ENCODE measurements at regions not wholly inside any gene's neighbourhood (a gene's known extent, or its start where the extent isn't known, plus 50 kb on each side); places are given as distances from the start of the nearest gene placed in this dataset.

DNA sequence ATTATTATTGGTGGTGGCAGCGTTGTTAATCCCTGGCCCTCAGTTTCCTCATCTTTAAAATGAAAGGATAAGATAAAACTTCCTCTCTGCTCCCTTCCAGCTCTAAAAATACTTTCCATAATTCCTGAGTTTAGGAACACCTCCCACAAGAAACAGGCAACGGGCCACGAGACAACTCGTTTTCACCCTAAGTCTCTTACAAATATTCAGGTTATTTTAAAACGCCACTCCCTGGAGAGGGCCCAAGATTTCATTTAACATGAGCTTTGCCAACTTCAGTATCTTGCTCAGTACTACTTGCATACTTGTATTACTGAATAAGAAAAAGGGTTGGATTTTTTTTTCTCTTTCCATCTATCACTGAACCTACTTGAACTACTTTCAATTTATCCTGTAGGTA lies 611.1 kb upstream of the FANCL start:
- H3K4me1 ChIP-seq, result no peaks in the 10 kb centered on the region
- intact Hi-C loops (cut with DNase I), result no loop called here
- 66 to 76% (median 76%) methylated on average over 5 of the region's 5 CpGs for WGBS, 3 donors
- no peak for DNase-seq
- H3K4me3 ChIP-seq, result no peak overlapping the region
- ATAC-seq, result no peak
- no peak overlapping the region for H3K27ac ChIP-seq
- no peaks in the 10 kb centered on the region for H3K9me3 ChIP-seq
- TF ChIP-seq, protein P1, sequence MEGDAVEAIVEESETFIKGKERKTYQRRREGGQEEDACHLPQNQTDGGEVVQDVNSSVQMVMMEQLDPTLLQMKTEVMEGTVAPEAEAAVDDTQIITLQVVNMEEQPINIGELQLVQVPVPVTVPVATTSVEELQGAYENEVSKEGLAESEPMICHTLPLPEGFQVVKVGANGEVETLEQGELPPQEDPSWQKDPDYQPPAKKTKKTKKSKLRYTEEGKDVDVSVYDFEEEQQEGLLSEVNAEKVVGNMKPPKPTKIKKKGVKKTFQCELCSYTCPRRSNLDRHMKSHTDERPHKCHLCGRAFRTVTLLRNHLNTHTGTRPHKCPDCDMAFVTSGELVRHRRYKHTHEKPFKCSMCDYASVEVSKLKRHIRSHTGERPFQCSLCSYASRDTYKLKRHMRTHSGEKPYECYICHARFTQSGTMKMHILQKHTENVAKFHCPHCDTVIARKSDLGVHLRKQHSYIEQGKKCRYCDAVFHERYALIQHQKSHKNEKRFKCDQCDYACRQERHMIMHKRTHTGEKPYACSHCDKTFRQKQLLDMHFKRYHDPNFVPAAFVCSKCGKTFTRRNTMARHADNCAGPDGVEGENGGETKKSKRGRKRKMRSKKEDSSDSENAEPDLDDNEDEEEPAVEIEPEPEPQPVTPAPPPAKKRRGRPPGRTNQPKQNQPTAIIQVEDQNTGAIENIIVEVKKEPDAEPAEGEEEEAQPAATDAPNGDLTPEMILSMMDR (IDR thresholded peaks at IDR 0.05), result no peak
- no peaks in the 10 kb centered on the region for H3K27me3 ChIP-seq (ENCODE audit: insufficient read depth in 3 of 3, low read length in 2 of 3)
- H3K36me3 ChIP-seq (ENCODE audit: insufficient read depth in 1 of 2, low read depth in 1 of 2), result no peaks in the 10 kb centered on the region

DNA sequence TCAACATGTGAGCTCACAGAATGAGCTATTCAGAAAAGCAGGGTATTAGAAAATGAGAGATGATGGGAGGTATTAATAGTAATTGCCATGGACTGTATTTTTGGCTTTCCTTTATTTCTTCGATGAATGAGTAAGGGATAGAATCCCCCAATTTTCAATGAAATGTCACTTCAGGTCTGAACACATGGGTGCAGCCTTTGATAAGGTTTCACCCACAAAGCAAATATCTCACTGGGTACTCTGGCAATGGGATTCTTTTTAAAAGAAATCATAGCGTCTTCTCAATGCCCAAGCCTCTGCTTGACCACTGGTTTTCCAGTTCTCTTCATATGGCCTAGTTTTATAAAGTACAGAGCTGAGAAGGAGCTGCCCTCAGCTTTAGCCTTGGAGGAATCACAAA lies 610.5 kb upstream of the FANCL start:
- H3K27ac ChIP-seq, result no peak overlapping the region
- no peaks in the 10 kb centered on the region for H3K36me3 ChIP-seq (ENCODE audit: insufficient read depth in 1 of 2, low read depth in 1 of 2)
- DNase-seq, result no peak
- H3K9me3 ChIP-seq, result no peaks in the 10 kb centered on the region
- H3K27me3 ChIP-seq (ENCODE audit: insufficient read depth in 3 of 3, low read length in 2 of 3), result no peaks in the 10 kb centered on the region
- H3K4me3 ChIP-seq, result no peak overlapping the region
- 58 to 68% (median 66%) methylated on average over 2 of the region's 2 CpGs for WGBS, 3 donors
- H3K4me1 ChIP-seq, result no peaks in the 10 kb centered on the region
- ATAC-seq, result no peak
- TF ChIP-seq, protein P1 (IDR thresholded peaks at IDR 0.05), result no peak
- intact Hi-C loops (cut with DNase I), result no loop called here

DNA sequence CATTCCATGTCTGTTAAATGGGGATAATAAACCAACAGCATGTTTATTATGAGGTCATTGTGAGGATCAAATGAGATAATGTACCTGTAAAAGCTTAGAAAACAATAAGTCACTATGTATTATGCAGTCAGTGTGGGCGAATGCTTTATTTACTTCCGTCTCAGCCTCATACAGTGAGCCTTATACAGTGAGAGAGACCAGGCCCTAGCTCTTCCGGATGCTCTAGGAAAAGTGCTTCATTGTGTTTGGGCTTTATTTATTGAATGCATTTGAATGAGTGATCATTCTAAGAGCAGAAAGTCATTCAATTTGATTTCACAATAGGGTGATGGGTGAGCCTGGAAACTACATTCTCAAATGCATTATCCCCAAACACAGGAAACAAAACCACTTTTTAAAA lies 603.9 kb upstream of the FANCL start:
- ATAC-seq (no peak), DNase-seq (no peak)
- TF ChIP-seq, protein P1 (IDR thresholded peaks at IDR 0.05), result no peak
- Histone ChIP-seq H3K4me1 (no peaks in the 10 kb centered on the region), H3K27ac (no peak overlapping the region), H3K36me3 (ENCODE audit: insufficient read depth in 1 of 2, low read depth in 1 of 2) (no peaks in the 10 kb centered on the region), H3K9me3 (no peaks in the 10 kb centered on the region), H3K27me3 (ENCODE audit: insufficient read depth in 3 of 3, low read length in 2 of 3) (no peaks in the 10 kb centered on the region), H3K4me3 (no peak overlapping the region)
- intact Hi-C loops (cut with DNase I), result no loop called here
- 81 to 84% (median 82%) methylated on average over 3 of the region's 3 CpGs for WGBS, 3 donors

DNA sequence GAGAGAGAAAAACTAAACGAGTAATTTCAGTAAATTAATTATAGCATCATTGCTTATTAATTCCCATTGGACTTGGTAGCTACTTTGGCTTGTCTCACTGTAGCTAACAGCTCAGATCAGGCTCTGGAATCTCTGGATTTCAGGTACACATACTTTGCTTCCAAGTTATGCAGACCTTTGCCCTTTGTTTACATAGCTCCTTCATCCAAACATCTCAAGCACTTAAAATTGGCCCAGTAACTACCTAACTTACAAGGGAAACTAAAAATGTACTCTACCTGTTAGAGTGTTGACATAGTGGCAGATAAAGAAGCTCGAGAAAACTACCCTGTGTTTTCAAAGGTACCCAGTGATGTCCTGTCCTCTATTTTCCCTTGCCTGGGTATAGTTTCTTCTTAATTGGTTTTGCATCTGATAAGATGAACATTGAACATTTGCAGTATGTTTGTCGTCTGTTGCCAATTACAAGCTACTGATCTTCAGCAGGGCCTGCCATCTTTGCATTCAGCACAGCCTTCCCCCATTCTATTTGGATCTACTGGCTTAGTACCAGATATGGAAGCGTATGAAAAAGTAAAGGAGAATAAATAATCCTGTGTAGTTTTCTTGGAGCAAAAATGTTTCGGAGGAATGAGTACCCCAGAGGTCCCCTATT lies 601.5 kb upstream of the FANCL start:
- DNase-seq, result no peak
- no peaks in the 10 kb centered on the region for H3K9me3 ChIP-seq
- H3K27me3 ChIP-seq (ENCODE audit: insufficient read depth in 3 of 3, low read length in 2 of 3), result no peaks in the 10 kb centered on the region
- TF ChIP-seq, protein P1 (IDR thresholded peaks at IDR 0.05), result no peak
- H3K36me3 ChIP-seq (ENCODE audit: insufficient read depth in 1 of 2, low read depth in 1 of 2), result no peaks in the 10 kb centered on the region
- no peaks in the 10 kb centered on the region for H3K4me1 ChIP-seq
- intact Hi-C loops (cut with DNase I), result no loop called here
- 75 to 79% (median 77%) methylated on average over 5 of the region's 5 CpGs for WGBS, 3 donors
- H3K27ac ChIP-seq, result no peak overlapping the region
- ATAC-seq, result no peak
- H3K4me3 ChIP-seq, result no peak overlapping the region

DNA sequence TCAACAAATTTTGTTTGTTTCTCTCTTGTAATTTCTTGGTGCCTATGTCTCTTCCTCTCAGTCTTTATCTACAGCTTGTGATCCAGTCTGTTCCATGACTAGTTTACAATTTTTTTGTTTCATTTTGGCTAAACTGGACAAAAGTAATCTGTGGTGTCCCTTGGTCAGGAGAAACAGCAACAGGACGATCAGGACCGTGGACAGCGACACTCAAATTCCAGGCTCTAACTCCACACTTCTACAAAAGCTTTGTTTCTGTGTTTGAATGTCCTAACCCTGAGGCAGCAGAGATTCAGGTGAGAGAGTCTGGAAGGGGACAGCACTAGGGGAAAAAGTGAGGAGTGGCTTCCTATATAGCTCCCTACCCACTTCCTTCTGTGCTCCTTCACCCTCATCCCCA lies 593.3 kb upstream of the FANCL start:
- no peak for ATAC-seq
- Histone ChIP-seq H3K27me3 (ENCODE audit: insufficient read depth in 3 of 3, low read length in 2 of 3) (no peaks in the 10 kb centered on the region), H3K4me3 (no peak overlapping the region), H3K9me3 (peaks cover 3% of the 10 kb centered on the region), H3K4me1 (no peaks in the 10 kb centered on the region), H3K36me3 (ENCODE audit: insufficient read depth in 1 of 2, low read depth in 1 of 2) (no peaks in the 10 kb centered on the region), H3K27ac (no peak overlapping the region)
- no peak for DNase-seq
- intact Hi-C loops (cut with DNase I), result no loop called here
- 4 to 7% (median 4%) methylated on average over 3 of the region's 3 CpGs for WGBS, 3 donors
- TF ChIP-seq, protein P1 (IDR thresholded peaks at IDR 0.05), result no peak
